Mesothelial cell of epicardium (in vitro differentiated cells): ENCODE measurements at regions not wholly inside any gene's neighbourhood (a gene's known extent, or its start where the extent isn't known, plus 50 kb on each side); places are given as distances from the start of the nearest gene placed in this dataset.

ENCODE experiments used
- DNase-seq, 2 experiments: peaks; one replicate each; pipeline ENCODE4 v3.0.0; 2021; ENCODE audit warnings: low spot score in 2 of 2; ENCODE audit not compliant: unreplicated experiment in 2 of 2
- H3K27ac Mint-ChIP-seq: 2 replicates; pipeline ENCODE4 v1.8.0; 2021; ENCODE audit warnings: mixed read lengths
- H3K27me3 Mint-ChIP-seq: 2 replicates; pipeline ENCODE4 v1.8.0; 2021; ENCODE audit warnings: low read depth, mixed read lengths
- H3K36me3 Mint-ChIP-seq: 2 replicates; pipeline ENCODE4 v1.8.0; 2021; ENCODE audit warnings: mixed read lengths
- H3K4me1 Mint-ChIP-seq: 2 replicates; pipeline ENCODE4 v1.8.0; 2021; ENCODE audit warnings: mixed read lengths
- H3K4me3 Mint-ChIP-seq: 2 replicates; pipeline ENCODE4 v1.8.0; 2021; ENCODE audit warnings: mild to moderate bottlenecking, moderate library complexity, mixed read lengths
- H3K9me3 Mint-ChIP-seq: 2 replicates; pipeline ENCODE4 v1.8.0; 2021; ENCODE audit warnings: mixed read lengths
- CTCF ChIP-seq: fragments of 200-600 bp; sonication (generic); IDR thresholded peaks from one replicate; pipeline ENCODE4 v1.5.0; 2021; ENCODE audit warnings: antibody characterized with exemption; ENCODE audit not compliant: unreplicated experiment

DNA sequence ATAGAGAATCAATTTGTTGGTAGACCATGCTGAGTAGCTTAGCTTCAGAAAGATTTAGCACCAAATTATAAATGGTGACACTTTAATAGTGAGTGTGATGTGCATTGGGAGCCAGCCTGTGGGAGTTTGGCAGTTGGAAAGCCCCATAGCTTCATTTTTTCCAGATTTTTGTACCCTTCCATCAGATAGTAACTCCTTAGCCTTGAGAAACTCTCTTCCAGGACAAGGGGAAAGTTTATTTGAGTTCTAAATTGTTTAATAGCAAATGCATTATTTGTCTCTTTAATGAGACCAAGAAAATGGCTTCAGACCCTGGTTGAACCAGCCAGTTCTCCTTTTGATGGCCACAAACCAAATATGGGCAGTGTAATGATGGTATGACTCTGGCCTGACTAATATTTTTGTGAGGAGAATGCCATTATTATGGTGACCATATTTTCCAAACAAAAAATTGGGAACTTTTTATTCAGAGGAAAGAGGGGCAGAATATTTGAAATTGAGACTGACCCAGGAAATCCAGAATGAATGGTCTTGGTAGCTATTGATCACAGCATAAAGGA is 49.8 kb downstream of the PLCE1 start:
- Mint-ChIP-seq H3K4me3 (no peak overlapping the region), H3K9me3 (peaks cover 7% of the 10 kb centered on the region), H3K27me3 (peaks cover 14% of the 10 kb centered on the region), H3K4me1 (peaks cover under 1% of the 10 kb centered on the region), H3K36me3 (no peaks in the 10 kb centered on the region), H3K27ac (no peak overlapping the region)
- TF ChIP-seq CTCF, result no peak
- DNase-seq, result no peak

GRCh38 chr10:94046098-94046497 is 52.4 kb downstream of the PLCE1 start:
- Mint-ChIP-seq H3K4me3 (no peak overlapping the region), H3K27ac (no peak overlapping the region), H3K27me3 (peaks cover 17% of the 10 kb centered on the region), H3K36me3 (no peaks in the 10 kb centered on the region), H3K4me1 (no peaks in the 10 kb centered on the region), H3K9me3 (peaks cover 7% of the 10 kb centered on the region)
- no peak for DNase-seq
- no peak for TF ChIP-seq CTCF

DNA sequence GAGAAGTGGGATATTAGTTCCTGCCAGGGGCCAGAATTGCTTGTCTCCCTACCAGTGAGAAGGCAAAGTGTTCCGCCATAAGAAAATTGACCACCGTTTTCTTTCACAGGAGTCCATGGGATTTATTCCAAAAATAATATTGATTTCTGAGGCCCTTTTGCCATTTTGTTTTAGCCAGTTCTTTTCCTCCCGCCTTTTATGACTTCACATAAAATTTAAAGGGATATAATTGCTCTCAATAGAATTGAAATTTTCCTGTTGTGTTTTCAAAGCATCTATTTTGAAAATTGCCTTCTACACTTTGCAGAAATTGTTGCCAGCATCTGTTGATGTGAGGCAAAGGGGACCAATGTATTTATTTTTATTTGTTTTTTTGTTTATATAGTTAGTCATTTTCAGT is 53.6 kb downstream of the PLCE1 start:
- TF ChIP-seq CTCF, result no peak
- Mint-ChIP-seq H3K4me3 (no peak overlapping the region), H3K9me3 (peaks cover 7% of the 10 kb centered on the region), H3K4me1 (no peaks in the 10 kb centered on the region), H3K36me3 (no peaks in the 10 kb centered on the region), H3K27me3 (peaks cover 14% of the 10 kb centered on the region), H3K27ac (no peak overlapping the region)
- DNase-seq, result no peak

- H3K27ac Mint-ChIP-seq, result no peak overlapping the region
- H3K4me3 Mint-ChIP-seq, result no peak overlapping the region
- no peaks in the 10 kb centered on the region for H3K9me3 Mint-ChIP-seq
- TF ChIP-seq CTCF, result no peak
- no peak for DNase-seq
- H3K4me1 Mint-ChIP-seq, result peaks cover 4% of the 10 kb centered on the region
- H3K27me3 Mint-ChIP-seq, result peaks cover 7% of the 10 kb centered on the region
- no peaks in the 10 kb centered on the region for H3K36me3 Mint-ChIP-seq
Measured at GRCh38 chr10:94049911-94050310, 56.2 kb downstream of the PLCE1 start.

DNA sequence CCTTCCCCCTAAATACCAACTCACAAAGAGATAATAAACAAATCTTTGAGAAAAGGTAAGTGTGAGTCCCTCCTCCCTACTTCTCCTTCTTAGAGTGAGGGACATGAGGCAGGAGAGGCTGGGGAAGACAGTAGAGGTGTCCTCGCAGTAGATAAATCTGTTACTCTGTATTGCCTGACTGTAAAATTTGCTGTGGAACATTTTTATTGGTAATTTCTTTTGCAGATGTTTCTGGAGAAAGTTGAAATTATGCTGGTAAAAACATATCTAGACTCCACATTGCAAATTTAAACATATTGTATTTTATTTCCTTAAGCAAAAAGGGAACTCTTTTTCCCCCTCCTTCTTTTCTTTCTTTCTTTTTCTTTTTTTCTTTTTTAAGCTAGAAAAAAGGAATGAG is 58.5 kb downstream of the PLCE1 start:
- DNase-seq, result no peak
- TF ChIP-seq CTCF, result no peak
- no peaks in the 10 kb centered on the region for H3K9me3 Mint-ChIP-seq
- peaks cover 7% of the 10 kb centered on the region for H3K27me3 Mint-ChIP-seq
- H3K4me3 Mint-ChIP-seq, result no peak overlapping the region
- H3K27ac Mint-ChIP-seq, result no peak overlapping the region
- H3K36me3 Mint-ChIP-seq, result no peaks in the 10 kb centered on the region
- H3K4me1 Mint-ChIP-seq, result peaks cover 4% of the 10 kb centered on the region
